Lower lobe of right lung (tissue), 2 donors: ENCODE measurements at regions not wholly inside any gene's neighbourhood (a gene's known extent, or its start where the extent isn't known, plus 50 kb on each side); places are given as distances from the start of the nearest gene placed in this dataset.
"Not testable (repeated sequence)": the region's sequence is repeated elsewhere in the genome, so short reads cannot be mapped to it uniquely, and the experiment has no call there.

Experiments used
- ATAC-seq, 2 donors: fragments of 200-7000 bp; cut with Tn5 transposase; one replicate each; pipeline ENCODE4 v1.9.1; 2020 to 2022; ENCODE audit warnings: mild to moderate bottlenecking in 2 of 2, moderate library complexity in 2 of 2
- DNase-seq: peaks from one replicate; pipeline ENCODE4 v3.0.0-alpha.2; 2020
- H3K27ac ChIP-seq: fragments of 200-600 bp; one replicate; pipeline ENCODE4 v1.8.0; 2022
- H3K27me3 ChIP-seq: fragments of 200-600 bp; one replicate; pipeline ENCODE4 v1.8.0; 2022; ENCODE audit warnings: low read depth
- H3K36me3 ChIP-seq: fragments of 200-600 bp; one replicate; pipeline ENCODE4 v1.8.0; 2022; ENCODE audit warnings: mild to moderate bottlenecking
- H3K4me1 ChIP-seq: fragments of 200-600 bp; one replicate; pipeline ENCODE4 v1.8.0; 2022
- H3K4me3 ChIP-seq: fragments of 200-600 bp; one replicate; pipeline ENCODE4 v1.8.0; 2022; ENCODE audit warnings: mild to moderate bottlenecking
- H3K9me3 ChIP-seq: fragments of 200-600 bp; one replicate; pipeline ENCODE4 v1.8.0; 2022
- intact Hi-C: fragments of 100-400 bp; cut with DNase I; formaldehyde crosslinking; loops from one replicate; pipeline ENCODE4 v1.11.0; 2022
- TF ChIP-seq, protein P1 (sequence below): fragments of 200-600 bp; IDR thresholded peaks from one replicate; pipeline ENCODE4 v1.8.0; 2022; ENCODE audit warnings: antibody characterized with exemption, mild to moderate bottlenecking
- donor health status: DM: no; HTN: yes; CAD: no; lungs with severe emphysema.

DNA sequence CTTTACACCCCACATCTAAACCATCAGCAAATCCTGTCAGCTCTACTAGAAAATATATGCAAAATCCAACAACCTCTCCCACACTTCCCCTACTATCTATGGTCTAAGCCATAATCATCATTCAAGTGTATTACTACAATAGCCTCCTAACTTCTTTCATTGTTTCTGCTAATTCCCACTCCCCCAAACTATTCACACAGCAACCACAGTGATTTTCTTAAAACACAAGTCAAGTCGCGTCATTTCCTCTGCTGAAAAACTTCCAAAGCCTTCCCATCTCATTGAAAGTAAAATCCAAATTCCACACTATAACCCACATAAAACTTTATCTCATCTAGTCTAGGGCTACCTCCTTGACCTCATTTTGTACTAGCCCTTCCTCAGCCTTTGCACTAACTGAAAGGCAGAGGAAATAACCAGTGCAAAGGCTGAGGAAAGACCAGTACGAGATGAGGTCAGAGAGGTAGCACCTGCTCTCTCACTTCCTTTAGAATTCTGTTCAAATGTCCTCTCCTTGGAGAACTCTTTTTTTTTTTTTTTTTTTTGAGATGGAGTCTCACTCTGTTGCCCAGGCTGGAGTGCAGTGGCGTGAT lies 65.5 kb upstream of the MDM1 start:
- H3K36me3 ChIP-seq = no peaks in the 10 kb centered on the region
- TF ChIP-seq, protein P1, sequence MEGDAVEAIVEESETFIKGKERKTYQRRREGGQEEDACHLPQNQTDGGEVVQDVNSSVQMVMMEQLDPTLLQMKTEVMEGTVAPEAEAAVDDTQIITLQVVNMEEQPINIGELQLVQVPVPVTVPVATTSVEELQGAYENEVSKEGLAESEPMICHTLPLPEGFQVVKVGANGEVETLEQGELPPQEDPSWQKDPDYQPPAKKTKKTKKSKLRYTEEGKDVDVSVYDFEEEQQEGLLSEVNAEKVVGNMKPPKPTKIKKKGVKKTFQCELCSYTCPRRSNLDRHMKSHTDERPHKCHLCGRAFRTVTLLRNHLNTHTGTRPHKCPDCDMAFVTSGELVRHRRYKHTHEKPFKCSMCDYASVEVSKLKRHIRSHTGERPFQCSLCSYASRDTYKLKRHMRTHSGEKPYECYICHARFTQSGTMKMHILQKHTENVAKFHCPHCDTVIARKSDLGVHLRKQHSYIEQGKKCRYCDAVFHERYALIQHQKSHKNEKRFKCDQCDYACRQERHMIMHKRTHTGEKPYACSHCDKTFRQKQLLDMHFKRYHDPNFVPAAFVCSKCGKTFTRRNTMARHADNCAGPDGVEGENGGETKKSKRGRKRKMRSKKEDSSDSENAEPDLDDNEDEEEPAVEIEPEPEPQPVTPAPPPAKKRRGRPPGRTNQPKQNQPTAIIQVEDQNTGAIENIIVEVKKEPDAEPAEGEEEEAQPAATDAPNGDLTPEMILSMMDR = no peak
- H3K27me3 ChIP-seq = no peaks in the 10 kb centered on the region
- ATAC-seq = no peak
- H3K27ac ChIP-seq = no peak overlapping the region
- DNase-seq = no peak
- intact Hi-C loops = no loop called here
- no peaks in the 10 kb centered on the region for H3K9me3 ChIP-seq
- peaks cover 6% of the 10 kb centered on the region for H3K4me1 ChIP-seq
- H3K4me3 ChIP-seq = no peak overlapping the region

DNA sequence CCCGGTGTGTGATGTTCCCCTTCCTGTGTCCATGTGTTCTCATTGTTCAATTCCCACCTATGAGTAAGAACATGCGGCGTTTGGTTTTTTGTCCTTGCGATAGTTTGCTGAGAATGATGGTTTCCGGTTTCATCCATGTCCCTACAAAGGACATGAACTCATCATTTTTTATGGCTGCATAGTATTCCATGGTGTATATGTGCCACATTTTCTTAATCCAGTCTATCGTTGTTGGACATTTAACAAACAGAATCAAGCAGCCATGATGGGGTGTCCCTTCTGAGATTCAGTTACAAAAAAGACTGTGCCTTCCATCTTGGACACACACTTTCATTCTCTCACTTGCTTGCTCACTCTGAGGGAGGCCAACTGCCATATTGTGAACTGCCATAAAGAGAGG lies 66.5 kb upstream of the MDM1 start:
- ATAC-seq, H3K27ac ChIP-seq, H3K4me1 ChIP-seq, H3K4me3 ChIP-seq, DNase-seq, H3K36me3 ChIP-seq, H3K27me3 ChIP-seq, H3K9me3 ChIP-seq, intact Hi-C loops: not testable (repeated sequence)

DNA sequence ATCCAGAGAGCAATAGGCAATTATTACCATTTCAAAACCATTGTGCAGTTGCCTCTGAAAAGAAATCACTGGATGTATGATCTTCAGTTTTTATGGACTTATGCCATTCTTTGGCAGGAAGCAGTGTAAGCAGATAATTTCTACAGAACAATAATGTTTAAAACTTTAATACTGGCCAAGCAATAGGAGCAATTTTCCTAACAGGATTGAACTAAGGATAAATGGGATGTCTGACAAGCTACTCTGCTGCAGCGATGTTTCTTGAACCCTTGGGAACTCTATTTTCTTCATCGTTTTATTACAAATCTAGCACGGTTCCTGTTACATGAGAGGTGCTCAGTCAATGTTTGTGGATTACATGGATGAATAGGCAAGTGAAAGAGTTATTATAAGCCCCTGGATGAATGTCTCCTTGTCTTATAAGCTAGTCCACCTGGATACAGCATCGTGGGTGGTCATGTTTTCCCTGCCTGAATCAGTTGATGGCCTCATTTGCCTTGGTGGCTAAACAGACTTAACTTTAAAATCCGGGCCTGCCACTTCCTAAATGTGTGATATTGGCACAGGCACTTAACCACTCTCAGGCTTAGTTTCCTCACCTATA lies 68.2 kb upstream of the MDM1 start:
- Histone ChIP-seq H3K36me3 (no peaks in the 10 kb centered on the region), H3K4me1 (peaks cover 15% of the 10 kb centered on the region), H3K27ac (no peak overlapping the region), H3K4me3 (no peak overlapping the region), H3K27me3 (no peaks in the 10 kb centered on the region), H3K9me3 (no peaks in the 10 kb centered on the region)
- TF ChIP-seq, protein P1 = no peak
- intact Hi-C loops = no loop called here
- DNase-seq (no peak), ATAC-seq (no peak)

DNA sequence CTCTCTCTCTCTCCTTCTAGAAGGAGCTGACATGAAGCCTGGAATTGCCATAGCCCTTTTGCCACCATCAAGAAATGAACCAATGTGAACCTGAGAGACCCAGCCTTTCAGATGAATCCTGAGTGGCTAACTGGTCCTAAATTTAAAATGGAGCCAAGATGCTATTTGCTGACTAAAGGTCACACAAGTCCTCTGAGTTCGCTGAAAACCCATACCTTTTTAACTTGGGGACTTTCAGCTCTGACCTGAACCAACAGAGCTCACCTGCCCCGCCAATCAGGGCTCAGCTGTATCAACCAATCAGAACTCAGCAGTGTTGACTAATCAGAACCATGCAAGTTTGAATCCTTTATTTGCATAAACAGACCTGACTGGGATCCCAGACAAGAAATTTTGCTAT lies 70.3 kb upstream of the MDM1 start:
- TF ChIP-seq, protein P1 = no peak
- ATAC-seq = no peak
- Histone ChIP-seq H3K27me3 (no peaks in the 10 kb centered on the region), H3K36me3 (no peaks in the 10 kb centered on the region), H3K9me3 (no peaks in the 10 kb centered on the region), H3K4me3 (no peak overlapping the region), H3K27ac (no peak overlapping the region), H3K4me1 (peaks cover 34% of the 10 kb centered on the region)
- intact Hi-C loops = no loop called here
- no peak for DNase-seq

DNA sequence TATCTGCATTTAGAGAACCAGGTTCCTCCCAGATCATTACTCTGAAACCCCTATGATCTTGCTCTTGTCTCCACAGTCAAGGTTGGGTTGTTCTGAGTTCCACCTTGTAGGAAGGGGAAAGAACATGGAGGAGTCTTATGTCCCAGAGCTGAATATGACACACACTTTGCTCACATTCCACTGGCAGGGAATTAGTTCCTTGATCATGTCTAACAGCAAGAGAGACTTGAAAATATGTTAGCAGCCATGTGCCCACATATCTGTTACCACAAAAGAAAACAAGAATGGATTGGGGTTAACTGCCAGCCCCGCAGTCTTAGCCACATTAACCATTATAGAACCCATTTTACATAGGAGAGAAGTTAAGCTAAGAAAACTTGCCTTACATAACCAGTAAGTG lies 71.1 kb upstream of the MDM1 start:
- H3K4me3 ChIP-seq = no peak overlapping the region
- intact Hi-C loops = no loop called here
- TF ChIP-seq, protein P1 = no peak
- peaks cover 34% of the 10 kb centered on the region for H3K4me1 ChIP-seq
- no peak for ATAC-seq
- H3K27ac ChIP-seq = no peak overlapping the region
- H3K36me3 ChIP-seq = no peaks in the 10 kb centered on the region
- no peaks in the 10 kb centered on the region for H3K9me3 ChIP-seq
- no peaks in the 10 kb centered on the region for H3K27me3 ChIP-seq
- no peak for DNase-seq

DNA sequence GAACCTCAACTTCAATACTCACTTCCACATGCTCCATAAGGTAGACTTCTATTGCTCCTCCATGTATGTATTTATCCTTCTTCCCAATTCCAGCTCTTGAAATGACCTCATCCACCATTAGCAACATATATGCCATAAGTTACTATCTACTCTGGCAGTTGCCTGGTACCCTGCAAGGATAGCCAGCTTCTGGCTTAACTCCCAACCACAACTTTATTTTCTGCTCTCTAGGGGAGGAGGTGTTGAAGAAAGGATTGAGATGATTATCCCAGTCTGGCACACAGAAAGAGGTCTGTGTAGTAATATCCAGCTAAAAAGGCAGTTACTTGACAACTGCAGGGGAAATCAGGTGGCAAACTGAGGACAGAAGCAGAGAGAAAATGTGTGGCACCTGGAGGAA lies 71.5 kb upstream of the MDM1 start:
- peaks cover 34% of the 10 kb centered on the region for H3K4me1 ChIP-seq
- TF ChIP-seq, protein P1 = no peak
- H3K4me3 ChIP-seq = no peak overlapping the region
- intact Hi-C loops = no loop called here
- H3K9me3 ChIP-seq = no peaks in the 10 kb centered on the region
- H3K27ac ChIP-seq = no peak overlapping the region
- no peaks in the 10 kb centered on the region for H3K36me3 ChIP-seq
- no peaks in the 10 kb centered on the region for H3K27me3 ChIP-seq
- ATAC-seq (no peak), DNase-seq (no peak)
